ENCODE measurements at regions not wholly inside any gene's neighbourhood (a gene's known extent, or its start where the extent isn't known, plus 50 kb on each side); places are given as distances from the start of the nearest gene placed in this dataset.
"Not testable (repeated sequence)": the region's sequence is repeated elsewhere in the genome, so short reads cannot be mapped to it uniquely, and the experiment has no call there.

DNA sequence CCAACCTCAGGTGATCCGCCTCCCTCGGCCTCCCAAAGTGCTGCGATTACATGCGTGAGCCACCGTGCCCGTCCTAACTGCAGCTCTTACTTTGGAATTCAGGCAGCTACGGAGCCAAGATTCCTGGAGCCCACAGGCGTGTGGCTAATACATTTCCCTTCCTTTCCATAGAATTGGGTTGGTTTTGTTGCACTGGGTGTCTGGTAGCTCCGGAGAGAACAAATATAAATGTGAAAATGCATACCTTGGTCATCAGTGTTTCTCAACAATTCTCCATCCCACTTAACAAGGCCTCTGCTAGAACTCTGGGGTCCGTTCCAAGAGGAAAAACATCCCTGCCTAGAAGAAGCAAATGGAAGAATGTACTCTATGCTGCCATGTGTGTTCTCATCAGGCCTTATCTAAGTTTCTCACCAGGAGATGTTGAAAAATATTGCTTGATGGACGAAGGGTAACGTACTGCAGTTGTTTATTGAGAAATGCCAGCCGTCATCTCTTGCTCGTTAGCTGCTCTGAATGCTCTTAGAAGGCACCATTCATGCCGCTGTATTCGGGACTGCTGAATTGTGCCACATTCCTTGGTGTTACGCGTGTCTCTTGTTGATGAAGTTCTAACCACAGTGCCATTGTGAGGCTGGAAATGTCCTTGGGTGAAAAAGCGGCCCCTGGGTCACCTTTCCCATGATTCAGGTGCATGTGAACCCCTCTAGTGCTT lies 50.5 kb upstream of the CD99 start:
- no peak for DNase-seq (ENCODE audit: low read depth)
- in situ Hi-C loops (cut with HindIII; ENCODE audit: low pct_unique_long_range_greater_than_20kb, low sequenced_read_pairs), result no loop called here

DNA sequence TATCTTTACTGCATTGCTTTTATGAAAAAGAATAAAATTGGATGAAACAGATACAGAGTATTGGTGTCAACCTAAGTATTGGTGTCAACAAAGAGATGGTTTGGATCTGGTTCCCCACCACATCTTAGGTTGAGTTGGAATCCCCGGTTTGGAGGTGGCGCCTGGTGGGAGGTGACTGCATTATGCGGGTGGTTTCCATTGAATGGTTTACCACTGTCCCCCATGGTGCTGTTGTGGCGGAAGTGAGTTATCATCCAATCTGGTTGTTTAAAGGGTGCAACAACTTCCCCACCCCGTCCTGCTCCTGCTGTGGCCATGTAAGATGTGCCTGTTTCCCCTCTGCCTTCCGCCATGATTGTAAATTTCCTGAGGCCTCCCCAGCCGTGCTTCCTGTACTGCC lies 52.8 kb upstream of the CD99 start:
- no peak for DNase-seq (ENCODE audit: low read depth)
- in situ Hi-C loops (cut with HindIII; ENCODE audit: low pct_unique_long_range_greater_than_20kb, low sequenced_read_pairs), result no loop called here

DNA sequence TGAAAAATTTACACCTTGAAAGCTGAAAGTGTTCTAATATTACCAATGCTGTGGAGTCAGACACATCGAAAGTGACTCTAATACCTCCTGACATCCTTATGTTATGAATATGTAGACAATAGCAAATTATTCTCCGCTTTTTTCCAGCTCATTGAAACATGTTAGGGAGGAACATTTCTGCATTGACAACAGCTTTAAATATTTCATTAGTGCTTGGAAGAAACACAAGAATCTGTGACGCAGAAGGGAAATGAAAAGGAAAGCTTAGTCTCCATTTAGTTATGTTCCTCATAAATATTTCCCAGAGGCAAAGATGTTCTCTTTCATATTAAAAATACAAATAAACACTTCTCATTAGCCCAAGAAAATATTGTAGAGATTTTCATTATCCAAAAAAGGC lies 55.8 kb upstream of the CD99 start:
- in situ Hi-C loops (cut with HindIII; ENCODE audit: low pct_unique_long_range_greater_than_20kb, low sequenced_read_pairs), result no loop called here
- no peak for DNase-seq (ENCODE audit: low read depth)

DNA sequence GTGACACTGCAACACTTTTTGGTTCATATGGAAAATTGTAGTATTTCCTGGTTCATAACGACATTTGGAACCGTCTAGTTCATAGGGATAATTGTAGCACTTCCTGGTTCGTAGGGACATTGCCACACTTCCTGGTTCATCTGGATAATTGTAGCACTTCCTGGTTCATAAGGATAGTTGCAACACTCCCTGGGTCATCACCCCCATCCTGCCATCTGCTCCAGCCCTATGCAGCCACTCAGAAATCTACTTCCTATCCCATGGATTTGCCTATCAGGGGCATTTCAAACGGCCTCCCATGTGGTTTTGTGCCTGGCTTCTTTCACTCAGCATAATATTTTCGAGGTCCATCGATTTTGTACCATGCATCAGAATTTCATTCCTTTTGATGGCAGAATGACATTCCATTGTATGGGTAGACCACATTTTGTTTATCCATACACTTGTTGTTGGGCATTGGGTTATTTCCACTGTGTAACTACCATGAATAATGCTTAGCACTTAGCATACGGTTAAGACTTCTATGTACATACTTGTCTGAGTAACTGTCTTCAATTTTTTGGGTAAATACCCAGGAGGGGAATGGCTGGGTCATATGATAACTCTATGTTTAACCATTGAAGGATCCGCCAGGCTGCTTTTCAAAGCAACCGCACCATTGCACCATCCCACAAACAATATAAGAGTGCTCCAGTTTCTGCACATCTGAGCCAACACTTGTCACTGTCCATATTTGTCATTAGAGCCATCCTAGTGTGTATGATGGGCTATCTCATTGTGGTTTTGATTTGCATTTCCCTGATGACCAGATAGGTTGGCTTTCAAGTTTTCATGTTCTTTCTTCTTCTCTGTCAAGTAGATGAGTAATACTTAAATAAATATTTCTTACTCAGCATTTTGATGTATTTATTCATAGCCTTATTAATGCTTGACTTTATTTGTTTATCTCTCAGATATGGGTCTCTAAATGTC lies 58.3 kb upstream of the CD99 start:
- peak; percentile 20 for DNase-seq (ENCODE audit: low read depth)
- in situ Hi-C loops (cut with HindIII; ENCODE audit: low pct_unique_long_range_greater_than_20kb, low sequenced_read_pairs), result no loop called here

DNA sequence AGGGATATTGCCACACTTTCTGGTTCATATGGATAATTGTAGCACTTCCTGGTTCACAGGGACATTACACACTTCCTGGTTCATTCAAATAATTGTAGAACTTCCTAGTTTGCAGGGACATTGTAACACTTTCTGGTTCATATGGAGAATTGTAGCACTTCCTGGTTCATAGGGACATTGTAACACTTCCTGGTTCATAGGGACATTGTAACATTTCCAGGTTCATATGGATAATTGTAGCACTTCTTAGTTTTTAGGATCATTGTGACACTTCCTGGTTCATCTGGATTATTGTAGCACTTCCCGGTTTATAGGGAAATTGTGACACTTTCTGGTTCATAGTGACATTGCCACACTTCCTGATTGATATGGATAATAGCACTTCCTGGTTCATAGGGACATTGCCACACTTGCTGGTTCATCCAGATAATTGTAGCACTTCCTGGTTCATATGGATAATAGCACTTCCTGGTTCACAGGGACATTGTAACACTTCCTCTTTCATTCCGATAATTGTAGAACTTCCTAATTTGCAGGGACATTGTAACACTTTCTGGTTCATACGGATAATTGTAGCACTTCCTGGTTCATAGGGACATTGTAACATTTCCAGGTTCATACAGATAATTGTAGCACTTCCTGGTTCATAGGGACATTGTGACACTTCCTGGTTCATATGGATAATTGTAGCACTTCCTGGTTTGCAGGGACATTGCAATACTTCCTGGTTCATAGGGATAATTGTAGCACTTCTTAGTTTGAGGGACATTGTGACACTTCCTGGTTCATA lies 59.2 kb upstream of the CD99 start:
- in situ Hi-C loops (cut with HindIII; ENCODE audit: low pct_unique_long_range_greater_than_20kb, low sequenced_read_pairs), result no loop called here
- no peak for DNase-seq (ENCODE audit: low read depth)

DNA sequence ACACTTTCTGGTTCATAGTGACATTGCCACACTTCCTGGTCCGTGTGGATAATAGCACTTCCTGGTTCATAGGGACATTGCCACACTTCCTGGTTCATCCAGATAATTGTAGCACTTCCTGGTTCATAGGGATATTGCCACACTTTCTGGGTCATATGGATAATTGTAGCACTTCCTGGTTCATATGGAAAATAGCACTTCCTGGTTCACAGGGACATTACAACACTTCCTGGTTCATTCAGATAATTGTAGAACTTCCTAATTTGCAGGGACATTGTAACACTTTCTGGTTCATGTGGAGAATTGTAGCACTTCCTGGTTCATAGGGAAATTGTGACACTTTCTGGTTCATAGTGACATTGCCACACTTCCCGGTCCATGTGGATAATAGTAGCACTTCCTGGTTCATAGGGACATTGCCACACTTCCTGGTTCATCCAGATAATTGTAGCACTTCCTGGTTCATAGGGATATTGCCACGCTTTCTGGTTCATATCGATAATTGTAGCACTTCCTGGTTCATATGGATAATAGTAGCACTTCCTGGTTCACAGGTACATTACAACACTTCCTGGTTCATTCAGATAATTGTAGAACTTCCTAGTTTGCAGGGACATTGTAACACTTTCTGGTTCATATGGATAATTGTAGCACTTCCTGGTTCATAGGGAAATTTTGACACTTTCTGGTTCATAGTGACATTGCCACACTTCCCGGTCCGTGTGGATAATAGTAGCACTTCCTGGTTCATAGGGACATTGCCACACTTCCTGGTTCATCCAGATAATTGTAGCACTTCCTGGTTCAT lies 60.0 kb upstream of the CD99 start:
- DNase-seq (ENCODE audit: low read depth); in situ Hi-C loops (cut with HindIII; ENCODE audit: low pct_unique_long_range_greater_than_20kb, low sequenced_read_pairs): not testable (repeated sequence)

DNA sequence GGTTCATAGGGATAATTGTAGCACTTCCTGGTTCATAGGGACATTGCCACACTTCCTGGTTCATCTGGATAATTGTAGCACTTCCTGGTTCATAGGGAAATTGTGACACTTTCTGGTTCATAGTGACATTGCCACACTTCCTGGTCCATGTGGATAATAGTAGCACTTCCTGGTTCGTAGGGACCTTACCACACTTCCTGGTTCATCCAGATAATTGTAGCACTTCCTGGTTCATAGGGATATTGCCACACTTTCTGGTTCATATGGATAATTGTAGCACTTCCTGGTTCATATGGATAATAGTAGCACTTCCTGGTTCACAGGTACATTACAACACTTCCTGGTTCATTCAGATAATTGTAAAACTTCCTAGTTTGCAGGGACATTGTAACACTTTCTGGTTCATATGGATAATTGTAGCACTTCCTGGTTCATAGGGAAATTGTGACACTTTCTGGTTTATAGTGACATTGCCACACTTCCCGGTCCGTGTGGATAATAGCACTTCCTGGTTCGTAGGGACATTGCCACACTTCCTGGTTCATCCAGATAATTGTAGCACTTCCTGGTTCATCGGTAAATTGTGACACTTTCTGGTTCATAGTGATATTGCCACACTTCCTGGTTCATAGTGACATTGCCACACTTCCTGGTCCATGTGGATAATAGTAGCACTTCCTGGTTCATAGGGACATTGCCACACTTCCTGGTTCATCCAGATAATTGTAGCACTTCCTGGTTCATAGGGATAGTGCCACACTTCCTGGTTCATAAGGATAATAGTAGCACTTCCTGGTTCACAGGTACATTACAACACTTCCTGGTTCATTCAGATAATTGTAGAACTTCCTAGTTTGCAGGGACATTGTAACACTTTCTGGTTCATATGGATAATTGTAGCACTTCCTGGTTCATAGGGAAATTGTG lies 60.8 kb upstream of the CD99 start:
- in situ Hi-C loops (cut with HindIII; ENCODE audit: low pct_unique_long_range_greater_than_20kb, low sequenced_read_pairs); DNase-seq (ENCODE audit: low read depth): not testable (repeated sequence)

DNA sequence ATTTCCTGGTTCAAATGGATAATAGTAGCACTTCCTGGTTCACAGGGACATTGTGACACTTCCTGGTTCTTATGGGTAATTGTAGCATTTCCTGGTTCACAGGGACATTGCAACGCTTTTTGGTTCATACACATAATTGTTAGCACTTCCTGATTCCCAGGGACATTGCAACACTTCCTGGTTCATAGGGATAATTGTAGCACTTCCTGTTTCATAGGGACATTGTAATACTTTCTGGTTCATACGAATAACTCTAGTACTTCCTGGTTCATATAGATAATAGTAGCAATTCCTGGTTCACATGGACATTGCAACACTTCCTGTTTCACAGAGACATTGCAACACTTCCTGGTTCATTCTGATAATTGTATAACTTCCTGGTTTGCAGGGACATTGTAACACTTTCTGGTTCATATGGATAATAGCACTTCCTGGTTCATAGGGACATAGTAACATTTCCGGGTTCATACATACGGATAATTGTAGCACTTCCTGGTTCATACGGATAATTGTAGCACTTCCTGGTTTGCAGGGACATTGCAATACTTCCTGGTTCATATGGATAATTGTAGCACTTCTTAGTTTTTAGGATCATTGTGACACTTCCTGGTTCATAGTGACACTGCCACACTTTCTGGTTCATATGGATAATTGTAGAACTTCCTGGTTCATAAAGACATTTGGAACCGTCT lies 61.6 kb upstream of the CD99 start:
- in situ Hi-C loops (cut with HindIII; ENCODE audit: low pct_unique_long_range_greater_than_20kb, low sequenced_read_pairs), result no loop called here
- peak; percentile 4 for DNase-seq (ENCODE audit: low read depth)

DNA sequence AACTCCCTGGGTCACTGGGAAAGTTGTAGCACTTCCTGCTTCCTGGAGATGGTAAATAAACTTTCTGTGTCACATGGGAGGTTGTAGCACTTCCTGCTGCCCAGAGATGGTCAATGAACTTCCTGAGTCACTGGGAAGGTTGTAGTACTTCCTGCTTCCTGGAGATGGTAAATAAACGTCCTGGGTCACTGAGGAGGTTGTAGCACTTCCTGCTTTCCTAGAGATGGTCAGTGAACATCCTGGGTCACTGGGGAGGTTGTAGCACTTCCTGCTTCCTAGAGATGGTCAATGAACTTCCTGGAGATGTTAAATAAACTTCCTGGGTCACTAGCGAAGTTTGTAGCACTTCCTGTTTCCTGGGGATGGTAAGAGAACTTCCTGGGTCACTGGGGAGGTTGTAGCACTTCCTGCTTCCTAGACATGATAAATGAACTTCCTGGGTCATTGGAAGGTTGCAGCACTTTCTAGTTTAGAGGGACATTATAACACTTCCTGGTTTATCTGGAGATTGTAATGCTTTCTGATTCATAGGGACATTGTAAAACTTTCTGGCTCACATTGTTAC lies 62.3 kb upstream of the CD99 start:
- DNase-seq (ENCODE audit: low read depth), result no peak
- in situ Hi-C loops (cut with HindIII; ENCODE audit: low pct_unique_long_range_greater_than_20kb, low sequenced_read_pairs), result no loop called here

DNA sequence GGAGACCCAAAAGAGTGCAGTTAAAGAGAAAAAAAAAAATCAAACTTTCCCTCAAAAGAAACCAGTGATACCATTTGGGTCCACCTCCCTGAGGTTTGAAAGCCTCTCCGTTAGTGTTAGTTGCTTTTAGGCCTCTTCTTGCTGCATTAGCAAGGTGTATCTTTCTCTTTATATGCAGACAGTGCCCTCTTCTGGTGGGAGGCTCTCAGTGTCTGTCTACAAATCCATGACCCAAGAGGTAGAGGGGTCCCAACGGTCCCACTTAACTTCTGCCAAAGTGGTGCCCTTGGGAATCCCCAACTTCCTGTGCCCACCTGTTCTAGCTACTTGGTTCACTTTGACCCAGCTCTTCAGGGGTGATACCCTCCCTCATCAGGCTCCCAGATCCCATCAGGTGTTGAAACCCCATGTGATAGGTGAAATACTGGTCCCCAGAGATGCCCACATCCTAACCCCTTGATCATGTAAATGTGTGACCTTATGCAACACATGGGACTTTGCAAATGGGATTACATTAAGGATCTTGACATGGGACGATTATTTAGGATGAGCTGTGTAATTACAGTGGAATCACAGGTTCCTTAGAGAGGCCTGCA lies 63.7 kb upstream of the CD99 start:
- peak; percentile 52 for DNase-seq (ENCODE audit: low read depth)
- in situ Hi-C loops (cut with HindIII; ENCODE audit: low pct_unique_long_range_greater_than_20kb, low sequenced_read_pairs), result no loop called here

DNA sequence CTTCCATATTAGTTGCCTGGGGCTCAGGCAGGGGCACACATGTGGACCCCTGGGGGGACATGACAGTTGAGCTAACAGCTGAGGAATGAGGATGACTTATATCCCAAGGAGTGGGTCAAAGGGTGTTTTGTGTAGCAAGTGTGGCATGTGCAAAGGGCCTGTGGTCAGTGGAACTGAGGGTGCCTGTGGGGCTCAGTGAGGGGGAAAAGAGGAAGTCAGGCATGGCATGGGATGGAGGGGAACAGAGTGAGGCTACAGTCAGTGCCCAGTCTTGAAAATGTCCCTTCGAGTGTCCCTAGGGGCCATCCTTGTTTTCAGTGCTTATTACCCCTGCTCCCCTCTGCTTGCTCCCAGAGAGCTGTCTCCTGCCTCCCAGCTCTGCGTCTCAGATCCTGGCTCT lies 64.3 kb upstream of the CD99 start:
- in situ Hi-C loops (cut with HindIII; ENCODE audit: low pct_unique_long_range_greater_than_20kb, low sequenced_read_pairs), result no loop called here
- DNase-seq (ENCODE audit: low read depth), result no peak

DNA sequence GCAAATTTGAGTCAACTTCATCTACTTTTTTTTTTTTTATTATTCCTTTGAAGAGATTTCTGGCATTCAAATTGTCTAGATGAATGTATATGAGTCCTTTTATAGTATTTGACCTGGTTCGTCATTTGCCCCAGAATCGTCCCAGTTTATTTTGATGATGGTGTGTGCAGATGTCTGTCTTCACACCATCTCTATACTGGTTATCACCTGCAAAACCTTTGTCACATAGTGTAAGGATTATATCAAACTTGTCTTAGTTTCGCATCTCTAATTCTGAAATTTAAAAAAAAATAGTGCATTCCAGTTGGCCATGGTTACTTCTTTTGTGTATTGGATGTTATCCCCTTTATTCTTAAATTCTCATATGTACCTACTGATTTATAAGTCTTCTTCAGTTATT lies 70.5 kb upstream of the CD99 start:
- DNase-seq (ENCODE audit: low read depth), result no peak
- in situ Hi-C loops (cut with HindIII; ENCODE audit: low pct_unique_long_range_greater_than_20kb, low sequenced_read_pairs), result no loop called here

DNA sequence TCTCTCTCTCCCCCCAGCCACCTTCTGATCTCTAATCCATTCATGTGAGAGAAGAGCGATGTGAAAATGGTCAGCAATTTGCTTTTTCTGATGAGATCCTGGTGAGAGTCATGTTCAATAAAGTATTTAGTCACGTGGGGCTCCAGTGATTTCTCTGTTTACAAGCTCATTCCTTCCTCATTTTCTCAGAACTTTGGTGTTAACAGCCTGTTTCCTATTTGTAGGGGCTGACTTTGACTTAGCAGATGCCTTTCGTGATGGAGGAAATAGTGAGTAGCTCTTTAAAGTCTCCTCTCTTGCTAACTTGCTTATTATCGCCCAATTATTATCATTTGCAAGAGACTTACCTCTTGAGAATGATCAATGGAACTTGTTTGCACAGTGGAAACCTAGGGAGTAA lies 72.6 kb upstream of the CD99 start:
- no peak for DNase-seq (ENCODE audit: low read depth)
- in situ Hi-C loops (cut with HindIII; ENCODE audit: low pct_unique_long_range_greater_than_20kb, low sequenced_read_pairs), result no loop called here

DNA sequence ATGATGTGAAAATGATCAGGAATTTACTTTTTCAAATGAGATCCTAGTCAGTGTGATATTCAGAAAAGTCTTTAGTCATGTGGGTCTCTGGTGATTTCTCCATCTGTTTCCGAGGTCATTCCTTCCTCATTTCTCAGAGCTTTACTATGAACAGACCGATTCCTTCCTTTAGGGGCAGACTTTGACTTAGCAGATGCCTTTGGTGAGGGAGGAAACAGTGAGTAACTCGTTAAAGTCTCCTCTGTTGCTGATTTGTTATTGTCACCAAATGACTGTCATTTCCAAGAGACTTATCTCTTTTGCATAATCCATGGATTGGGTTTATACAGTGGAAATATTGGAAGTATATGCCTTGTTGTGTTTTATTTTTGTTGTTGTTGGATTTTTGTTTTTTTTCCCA lies 76.2 kb upstream of the CD99 start:
- in situ Hi-C loops (cut with HindIII; ENCODE audit: low pct_unique_long_range_greater_than_20kb, low sequenced_read_pairs), result no loop called here
- peak; percentile 48 for DNase-seq (ENCODE audit: low read depth)

DNA sequence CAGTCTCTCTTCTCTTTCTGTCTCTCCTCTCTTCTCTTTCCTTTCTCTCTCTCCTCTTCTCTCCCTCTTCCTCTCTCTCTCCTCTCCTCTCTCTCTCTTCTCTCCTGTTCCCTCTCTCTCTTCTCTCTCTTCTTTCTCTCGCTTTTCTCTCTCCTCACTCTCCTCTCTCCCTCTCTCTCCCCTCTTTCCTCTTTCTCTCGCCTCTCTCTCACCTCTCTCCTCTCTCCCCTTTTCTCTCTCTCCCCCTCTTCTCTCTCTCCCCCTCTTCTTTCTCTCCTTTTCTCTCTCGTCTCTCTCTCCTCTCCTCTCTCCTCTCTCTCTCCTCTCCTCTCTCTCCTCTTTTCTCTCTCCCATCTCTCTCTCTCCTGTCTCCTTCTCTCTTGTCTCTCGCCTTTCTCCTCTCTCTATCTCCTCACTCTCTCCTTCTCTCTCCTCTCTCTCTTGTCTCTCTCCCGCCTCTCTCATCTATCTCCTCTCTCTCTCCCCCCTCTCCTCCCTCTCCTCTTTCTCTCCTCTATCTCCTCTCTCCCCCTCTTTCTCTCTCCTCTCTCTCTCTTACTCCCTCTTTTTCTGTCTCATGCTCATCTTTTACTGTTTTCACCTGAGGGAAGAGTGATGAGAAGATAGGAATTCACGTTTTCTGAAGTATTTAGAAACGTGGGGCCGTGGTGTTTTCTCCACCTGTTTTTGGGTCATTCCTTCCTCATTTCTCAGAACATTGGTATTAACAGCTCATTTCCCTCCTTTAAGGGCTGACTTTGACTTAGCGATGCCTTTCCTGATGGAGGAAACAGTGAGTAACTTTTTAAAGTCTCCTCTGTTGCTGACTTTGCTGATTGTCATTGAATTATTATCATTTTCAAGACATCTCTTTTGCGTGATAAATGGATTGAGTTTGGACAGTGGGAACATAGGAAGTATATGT lies 80.6 kb upstream of the CD99 start:
- in situ Hi-C loops (cut with HindIII; ENCODE audit: low pct_unique_long_range_greater_than_20kb, low sequenced_read_pairs), result no loop called here
- DNase-seq (ENCODE audit: low read depth), result peak; percentile 15

Data from Caki2 (cell line).